ENCODE measurements at regions not wholly inside any gene's neighbourhood (a gene's known extent, or its start where the extent isn't known, plus 50 kb on each side); places are given as distances from the start of the nearest gene placed in this dataset.

DNA sequence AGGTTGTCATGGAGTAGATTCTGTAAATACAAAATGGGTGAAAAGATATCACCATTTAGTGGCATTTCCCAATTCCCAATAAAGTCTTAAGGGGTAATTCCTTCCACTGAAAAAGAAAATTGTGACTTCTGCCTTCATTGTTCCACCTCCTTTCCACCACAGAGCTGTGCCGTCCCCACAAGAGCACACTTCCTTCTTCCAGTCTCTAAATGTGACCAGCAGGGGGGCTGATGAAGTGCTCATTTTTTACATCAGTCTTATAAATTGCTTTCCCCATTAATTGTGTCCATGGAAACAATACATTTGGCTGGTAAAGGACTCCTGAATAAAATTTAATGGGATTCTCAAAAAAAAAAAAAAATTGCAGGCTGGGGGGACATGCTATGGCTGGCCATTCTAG lies 260.8 kb upstream of the PSMD7 start:
- Histone ChIP-seq H4K20me1 (ENCODE audit: control insufficient read depth, extremely low read depth, insufficient read depth, low read length) (no peaks in the 10 kb centered on the region), H3K9ac (ENCODE audit: control insufficient read depth, extremely low read depth, insufficient read depth, low read length) (no peak overlapping the region), H3K36me3 (ENCODE audit: control insufficient read depth in 2 of 2, extremely low read depth in 1 of 2, insufficient read depth in 2 of 2, low read length in 2 of 2) (no peaks in the 10 kb centered on the region), H3K9me3 (ENCODE audit: control insufficient read depth, low read depth, low read length) (no peaks in the 10 kb centered on the region), H3K9me1 (ENCODE audit: control insufficient read depth, extremely low read depth, insufficient read depth, low read length) (no peaks in the 10 kb centered on the region), H3K4me3 (ENCODE audit: control insufficient read depth in 2 of 3, extremely low read depth in 1 of 3, insufficient read depth in 2 of 3, low read depth in 1 of 3, low read length in 3 of 3) (no peak overlapping the region), H3K27me3 (ENCODE audit: control insufficient read depth, extremely low read depth, insufficient read depth, low read length) (peaks cover 3% of the 10 kb centered on the region), H3K4me1 (ENCODE audit: control insufficient read depth, extremely low read depth, insufficient read depth, low read length) (no peaks in the 10 kb centered on the region), H3K4me2 (ENCODE audit: control insufficient read depth, extremely low read depth, insufficient read depth, low read depth, low read length) (no peak overlapping the region), H2AFZ (ENCODE audit: control insufficient read depth, low read length) (no peak overlapping the region), H3K79me2 (ENCODE audit: control insufficient read depth, insufficient read depth, low read length) (no peaks in the 10 kb centered on the region), H3K27ac (ENCODE audit: control insufficient read depth, insufficient read depth, low read length) (no peak overlapping the region)
- DNase-seq (ENCODE audit: low read depth, low spot score) = no peak
- dilution Hi-C loops (cut with MboI; ENCODE audit: extremely low pct_ligation_motif_present, low sequenced_read_pairs) = no loop called here
- TF ChIP-seq, protein P1, sequence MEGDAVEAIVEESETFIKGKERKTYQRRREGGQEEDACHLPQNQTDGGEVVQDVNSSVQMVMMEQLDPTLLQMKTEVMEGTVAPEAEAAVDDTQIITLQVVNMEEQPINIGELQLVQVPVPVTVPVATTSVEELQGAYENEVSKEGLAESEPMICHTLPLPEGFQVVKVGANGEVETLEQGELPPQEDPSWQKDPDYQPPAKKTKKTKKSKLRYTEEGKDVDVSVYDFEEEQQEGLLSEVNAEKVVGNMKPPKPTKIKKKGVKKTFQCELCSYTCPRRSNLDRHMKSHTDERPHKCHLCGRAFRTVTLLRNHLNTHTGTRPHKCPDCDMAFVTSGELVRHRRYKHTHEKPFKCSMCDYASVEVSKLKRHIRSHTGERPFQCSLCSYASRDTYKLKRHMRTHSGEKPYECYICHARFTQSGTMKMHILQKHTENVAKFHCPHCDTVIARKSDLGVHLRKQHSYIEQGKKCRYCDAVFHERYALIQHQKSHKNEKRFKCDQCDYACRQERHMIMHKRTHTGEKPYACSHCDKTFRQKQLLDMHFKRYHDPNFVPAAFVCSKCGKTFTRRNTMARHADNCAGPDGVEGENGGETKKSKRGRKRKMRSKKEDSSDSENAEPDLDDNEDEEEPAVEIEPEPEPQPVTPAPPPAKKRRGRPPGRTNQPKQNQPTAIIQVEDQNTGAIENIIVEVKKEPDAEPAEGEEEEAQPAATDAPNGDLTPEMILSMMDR (optimal IDR thresholded peaks at IDR 0.05 in 1 of 3, IDR thresholded peaks at IDR 0.05 in 1 of 3, conservative IDR thresholded peaks at IDR 0.05 in 1 of 3; ENCODE audit: extremely low read depth in 1 of 3, insufficient read depth in 2 of 3, low read length in 3 of 3) = peak in 2 of 3 experiments; percentile 13 to 23
- TF ChIP-seq EZH2 (IDR thresholded peaks at IDR 0.05; ENCODE audit: low read length) = no peak
- no peak for FAIRE-seq

DNA sequence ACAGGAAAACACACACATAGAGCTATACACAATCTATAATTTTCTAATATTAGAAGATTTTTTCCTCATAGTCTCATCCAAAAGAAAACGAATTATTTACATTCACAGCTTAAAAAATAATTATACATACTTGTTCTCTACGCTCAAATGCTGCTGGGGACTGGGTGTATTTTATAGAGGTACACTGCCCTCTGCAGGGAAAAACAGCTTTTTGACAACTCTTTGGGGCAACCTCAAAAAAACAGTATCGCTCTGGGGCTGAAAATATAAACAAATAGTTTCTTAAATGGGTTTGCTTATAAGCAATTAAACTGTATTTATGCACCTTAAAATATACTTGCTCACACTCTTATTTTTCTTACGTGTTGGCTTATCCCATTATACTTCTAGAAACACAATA lies 261.8 kb upstream of the PSMD7 start:
- Histone ChIP-seq H2AFZ (ENCODE audit: control insufficient read depth, low read length) (no peak overlapping the region), H3K79me2 (ENCODE audit: control insufficient read depth, insufficient read depth, low read length) (no peaks in the 10 kb centered on the region), H3K4me2 (ENCODE audit: control insufficient read depth, extremely low read depth, insufficient read depth, low read depth, low read length) (no peak overlapping the region), H3K27ac (ENCODE audit: control insufficient read depth, insufficient read depth, low read length) (no peak overlapping the region), H3K9me3 (ENCODE audit: control insufficient read depth, low read depth, low read length) (no peaks in the 10 kb centered on the region), H3K9ac (ENCODE audit: control insufficient read depth, extremely low read depth, insufficient read depth, low read length) (no peak overlapping the region), H3K4me3 (ENCODE audit: control insufficient read depth in 2 of 3, extremely low read depth in 1 of 3, insufficient read depth in 2 of 3, low read depth in 1 of 3, low read length in 3 of 3) (no peak overlapping the region), H3K36me3 (ENCODE audit: control insufficient read depth in 2 of 2, extremely low read depth in 1 of 2, insufficient read depth in 2 of 2, low read length in 2 of 2) (no peaks in the 10 kb centered on the region), H3K4me1 (ENCODE audit: control insufficient read depth, extremely low read depth, insufficient read depth, low read length) (no peaks in the 10 kb centered on the region), H4K20me1 (ENCODE audit: control insufficient read depth, extremely low read depth, insufficient read depth, low read length) (no peaks in the 10 kb centered on the region), H3K9me1 (ENCODE audit: control insufficient read depth, extremely low read depth, insufficient read depth, low read length) (no peaks in the 10 kb centered on the region), H3K27me3 (ENCODE audit: control insufficient read depth, extremely low read depth, insufficient read depth, low read length) (peaks cover 3% of the 10 kb centered on the region)
- FAIRE-seq (no peak), DNase-seq (ENCODE audit: low read depth, low spot score) (no peak)
- dilution Hi-C loops (cut with MboI; ENCODE audit: extremely low pct_ligation_motif_present, low sequenced_read_pairs) = no loop called here
- TF ChIP-seq, protein P1 (optimal IDR thresholded peaks at IDR 0.05 in 1 of 3, IDR thresholded peaks at IDR 0.05 in 1 of 3, conservative IDR thresholded peaks at IDR 0.05 in 1 of 3; ENCODE audit: extremely low read depth in 1 of 3, insufficient read depth in 2 of 3, low read length in 3 of 3) = peak in 2 of 3 experiments; percentile 7 to 13
- TF ChIP-seq EZH2 (IDR thresholded peaks at IDR 0.05; ENCODE audit: low read length) = no peak

Measured in keratinocyte (primary cell).